GM12873 (cell line): ENCODE measurements at regions not wholly inside any gene's neighbourhood (a gene's known extent, or its start where the extent isn't known, plus 50 kb on each side); places are given as distances from the start of the nearest gene placed in this dataset.

Experiments used
- TF ChIP-seq, protein P1 (sequence below): IDR thresholded peaks from 2 replicates; pipeline ENCODE4 v1.5.1; 2012; ENCODE audit warnings: low read depth, mild to moderate bottlenecking, moderate library complexity, low read length, control low read depth; ENCODE audit not compliant: insufficient read depth; ENCODE audit errors: missing control alignments

DNA sequence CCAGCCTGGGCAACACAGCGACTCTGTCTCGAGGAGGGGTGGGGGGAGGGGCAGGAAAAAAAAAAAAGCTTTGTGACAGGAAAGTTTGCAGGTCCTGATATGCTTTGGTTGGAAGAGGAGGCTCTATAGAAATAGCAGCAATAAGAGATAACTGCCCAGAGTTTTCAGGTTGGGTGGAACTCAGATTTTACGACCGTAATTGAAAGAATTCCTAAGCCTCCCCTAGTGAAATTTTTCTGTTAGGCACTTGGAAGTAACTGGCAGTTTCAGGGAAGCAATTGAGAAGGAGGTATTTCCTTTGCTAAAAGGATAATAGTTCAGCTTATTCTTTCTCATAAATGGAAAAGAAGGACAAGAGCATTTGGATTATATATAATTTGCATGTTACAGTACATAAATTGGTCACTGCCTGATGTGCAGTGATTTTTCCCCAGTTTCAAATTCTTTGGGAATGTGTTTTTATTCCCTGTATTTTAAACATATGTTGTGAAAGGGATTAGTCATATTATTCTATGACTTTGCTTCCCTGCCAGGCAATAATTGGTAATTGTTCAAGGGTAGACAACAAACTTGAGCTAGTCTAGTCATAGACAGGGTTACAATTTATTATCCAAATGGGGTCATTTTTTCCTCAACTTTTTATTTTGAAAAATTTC lies 452.8 kb downstream of the AEBP2 start:
- TF ChIP-seq, protein P1, sequence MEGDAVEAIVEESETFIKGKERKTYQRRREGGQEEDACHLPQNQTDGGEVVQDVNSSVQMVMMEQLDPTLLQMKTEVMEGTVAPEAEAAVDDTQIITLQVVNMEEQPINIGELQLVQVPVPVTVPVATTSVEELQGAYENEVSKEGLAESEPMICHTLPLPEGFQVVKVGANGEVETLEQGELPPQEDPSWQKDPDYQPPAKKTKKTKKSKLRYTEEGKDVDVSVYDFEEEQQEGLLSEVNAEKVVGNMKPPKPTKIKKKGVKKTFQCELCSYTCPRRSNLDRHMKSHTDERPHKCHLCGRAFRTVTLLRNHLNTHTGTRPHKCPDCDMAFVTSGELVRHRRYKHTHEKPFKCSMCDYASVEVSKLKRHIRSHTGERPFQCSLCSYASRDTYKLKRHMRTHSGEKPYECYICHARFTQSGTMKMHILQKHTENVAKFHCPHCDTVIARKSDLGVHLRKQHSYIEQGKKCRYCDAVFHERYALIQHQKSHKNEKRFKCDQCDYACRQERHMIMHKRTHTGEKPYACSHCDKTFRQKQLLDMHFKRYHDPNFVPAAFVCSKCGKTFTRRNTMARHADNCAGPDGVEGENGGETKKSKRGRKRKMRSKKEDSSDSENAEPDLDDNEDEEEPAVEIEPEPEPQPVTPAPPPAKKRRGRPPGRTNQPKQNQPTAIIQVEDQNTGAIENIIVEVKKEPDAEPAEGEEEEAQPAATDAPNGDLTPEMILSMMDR, result no peak

DNA sequence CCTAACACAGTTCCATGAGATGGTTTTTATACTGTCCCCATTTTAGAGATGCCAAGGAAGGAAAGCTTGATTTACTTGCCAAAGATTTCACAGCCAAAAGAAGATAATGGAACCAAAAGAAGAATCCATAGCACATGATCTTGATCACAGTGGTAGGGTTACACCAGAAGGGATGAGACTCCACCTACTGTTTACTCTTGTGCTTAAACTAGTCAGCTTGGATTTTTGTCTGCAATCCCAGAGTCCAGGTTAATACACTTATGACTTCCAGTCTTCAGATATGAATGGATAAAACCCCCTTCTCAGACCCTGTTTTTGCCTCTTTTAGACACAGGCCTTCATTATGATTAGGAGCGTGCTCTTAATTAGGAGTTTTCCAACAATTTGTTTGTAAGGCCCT lies 454.2 kb downstream of the AEBP2 start:
- TF ChIP-seq, protein P1, result no peak

DNA sequence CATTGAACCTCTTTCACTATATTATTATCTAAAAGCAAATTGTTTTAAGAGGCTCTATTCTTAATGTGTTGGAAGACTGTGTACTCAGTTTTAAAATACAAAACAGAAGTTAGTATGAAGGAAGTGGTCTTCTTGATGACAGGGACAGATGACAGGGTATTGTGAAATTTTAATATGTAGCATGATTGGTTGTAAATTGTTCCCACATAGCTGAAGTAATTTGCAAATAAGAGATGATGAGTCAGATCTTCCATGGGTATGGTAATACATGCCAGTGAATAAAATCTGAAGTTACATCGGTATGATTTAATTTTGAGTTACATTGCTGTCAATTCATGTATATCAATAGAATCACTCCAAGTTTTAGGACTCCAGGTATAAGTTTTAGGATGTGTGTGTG lies 454.8 kb downstream of the AEBP2 start:
- TF ChIP-seq, protein P1, result no peak

DNA sequence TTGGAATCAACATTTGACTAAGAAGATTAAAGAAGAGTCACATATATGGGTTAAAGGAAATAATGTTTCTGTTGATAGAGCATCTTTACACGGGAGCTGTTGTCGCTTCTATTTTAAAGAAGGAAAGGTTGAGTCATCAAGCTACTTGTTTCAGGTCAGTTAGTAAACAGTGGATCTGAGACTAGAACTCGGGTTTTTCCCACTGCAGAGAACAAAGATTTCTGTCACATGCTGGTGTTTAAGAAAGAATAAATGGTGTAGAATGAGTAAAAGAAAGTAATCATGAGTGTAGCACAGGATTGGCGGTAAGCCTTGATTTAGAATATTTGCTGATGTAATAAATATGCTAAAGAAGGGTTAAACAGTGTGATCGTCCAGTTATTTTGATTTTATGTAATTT lies 455.5 kb downstream of the AEBP2 start:
- TF ChIP-seq, protein P1, result no peak

DNA sequence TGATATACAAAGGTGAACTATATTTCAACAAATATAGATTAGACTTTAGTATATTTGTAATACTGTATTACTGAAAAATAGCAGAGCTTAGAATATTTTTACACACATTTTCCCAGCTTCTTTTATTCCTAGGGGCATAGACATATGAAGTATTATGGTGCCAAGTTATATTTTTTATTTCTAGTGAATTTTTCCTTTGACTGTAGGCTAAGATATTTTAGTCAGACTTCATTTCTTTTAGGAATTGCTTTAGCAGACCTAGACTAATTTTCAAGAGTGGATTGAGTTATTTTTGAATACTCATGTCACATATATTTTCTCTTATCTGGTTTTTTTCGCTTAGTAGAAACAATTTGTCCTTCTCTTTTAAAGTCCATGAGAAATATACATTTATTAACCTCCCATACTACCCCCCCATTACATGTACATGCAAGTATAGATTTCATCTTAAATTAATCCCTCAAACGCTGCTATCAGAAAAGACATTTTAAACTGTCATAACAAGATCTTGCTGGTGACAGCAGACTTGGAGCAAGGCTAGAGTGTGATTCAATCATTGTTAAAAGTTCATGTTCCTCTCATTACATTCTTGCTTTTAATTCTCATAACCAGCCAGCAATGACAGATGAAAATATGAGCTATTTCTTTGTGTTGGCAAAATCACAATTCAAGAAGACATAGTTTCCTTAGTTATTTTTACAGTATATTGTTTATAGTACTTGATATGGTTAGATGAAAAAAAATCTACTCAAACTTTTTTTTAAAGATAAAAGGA lies 456.1 kb downstream of the AEBP2 start:
- TF ChIP-seq, protein P1, result no peak

DNA sequence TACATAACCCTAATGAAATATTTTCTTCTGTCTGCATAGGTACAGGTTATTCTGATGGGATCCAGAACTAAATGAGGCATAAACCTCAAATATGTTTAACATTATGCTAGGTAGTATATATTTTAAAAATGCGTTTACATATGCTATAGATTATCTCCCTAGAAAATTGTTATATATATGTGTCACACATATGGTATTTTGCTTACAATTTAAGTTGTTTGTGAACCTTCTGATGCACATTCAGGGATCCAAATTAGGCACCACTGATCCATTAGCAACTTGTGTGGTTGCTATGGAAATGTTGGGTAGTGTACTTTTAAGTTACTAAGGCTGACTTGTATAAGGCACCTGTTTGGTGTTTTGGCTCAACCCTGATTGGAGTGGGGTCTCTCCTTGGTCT lies 456.7 kb downstream of the AEBP2 start:
- TF ChIP-seq, protein P1, result no peak

DNA sequence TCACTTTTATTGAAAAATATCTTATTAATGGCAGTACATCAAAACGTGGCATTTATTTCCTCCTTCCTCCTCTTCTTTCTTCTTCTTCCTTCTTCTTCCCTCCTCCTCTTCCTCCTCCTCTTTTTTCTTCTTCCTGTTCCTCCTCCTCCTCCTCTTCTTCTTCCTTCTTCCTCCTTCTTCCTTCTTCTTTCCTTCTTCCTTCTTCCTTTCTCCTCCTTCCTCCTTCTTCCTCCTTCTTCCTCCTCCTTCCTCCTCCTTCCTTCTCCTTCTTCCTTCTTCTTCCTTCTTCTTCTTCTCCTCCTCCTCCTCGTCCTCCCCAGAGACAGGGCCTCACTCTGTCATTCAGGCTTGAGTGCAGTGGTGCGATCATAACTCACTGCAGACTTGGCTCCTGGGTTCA lies 457.2 kb downstream of the AEBP2 start:
- TF ChIP-seq, protein P1, result no peak
